Activated naive CD8-positive, alpha-beta T cell (primary cell): ENCODE measurements at regions not wholly inside any gene's neighbourhood (a gene's known extent, or its start where the extent isn't known, plus 50 kb on each side); places are given as distances from the start of the nearest gene placed in this dataset.

ENCODE experiments used
- H3K27ac Mint-ChIP-seq: one replicate; pipeline ENCODE4 v1.8.0; 2021; ENCODE audit warnings: mixed read lengths
- H3K27me3 Mint-ChIP-seq: one replicate; pipeline ENCODE4 v1.8.0; 2021; ENCODE audit warnings: mixed read lengths
- H3K36me3 Mint-ChIP-seq: one replicate; pipeline ENCODE4 v1.8.0; 2021; ENCODE audit warnings: mixed read lengths
- H3K4me1 Mint-ChIP-seq: one replicate; pipeline ENCODE4 v1.8.0; 2021; ENCODE audit warnings: low read depth, mixed read lengths
- H3K4me3 Mint-ChIP-seq: one replicate; pipeline ENCODE4 v1.8.0; 2021; ENCODE audit warnings: mild to moderate bottlenecking, mixed read lengths
- H3K9me3 Mint-ChIP-seq: one replicate; pipeline ENCODE4 v1.8.0; 2021; ENCODE audit warnings: low read depth, mixed read lengths

- H3K9me3 Mint-ChIP-seq: no peaks in the 10 kb centered on the region
- no peaks in the 10 kb centered on the region for H3K36me3 Mint-ChIP-seq
- H3K27ac Mint-ChIP-seq: no peak overlapping the region
- no peak overlapping the region for H3K4me3 Mint-ChIP-seq
- H3K27me3 Mint-ChIP-seq: peaks cover 6% of the 10 kb centered on the region
- H3K4me1 Mint-ChIP-seq: no peaks in the 10 kb centered on the region
Measured at GRCh38 chr2:120574620-120575019, 161.0 kb upstream of the GLI2 start.

DNA sequence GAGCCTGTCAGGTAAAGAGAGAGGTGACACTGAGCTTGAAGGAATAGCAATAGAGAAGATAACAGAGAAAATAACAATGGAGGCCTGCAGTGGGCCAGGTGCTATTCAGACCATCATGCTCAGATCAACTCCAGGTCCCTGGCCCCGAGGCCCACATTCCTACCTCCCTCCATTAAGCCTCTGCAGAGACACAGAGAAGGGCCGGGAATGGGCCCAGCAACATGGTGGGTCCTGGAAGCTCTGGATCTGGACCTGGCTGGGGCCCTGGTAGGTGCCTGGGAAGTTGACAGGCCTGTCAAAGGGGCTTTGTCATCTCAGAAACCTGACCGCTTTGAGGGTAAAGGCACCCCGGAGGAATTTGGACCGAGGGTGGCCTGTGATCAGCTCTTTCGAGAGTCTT lies 159.7 kb upstream of the GLI2 start:
- no peaks in the 10 kb centered on the region for H3K4me1 Mint-ChIP-seq
- H3K36me3 Mint-ChIP-seq: no peaks in the 10 kb centered on the region
- H3K27me3 Mint-ChIP-seq: peaks cover 6% of the 10 kb centered on the region
- H3K9me3 Mint-ChIP-seq: no peaks in the 10 kb centered on the region
- no peak overlapping the region for H3K27ac Mint-ChIP-seq
- H3K4me3 Mint-ChIP-seq: no peak overlapping the region

- H3K27ac Mint-ChIP-seq: no peak overlapping the region
- no peaks in the 10 kb centered on the region for H3K4me1 Mint-ChIP-seq
- peaks cover 6% of the 10 kb centered on the region for H3K27me3 Mint-ChIP-seq
- H3K36me3 Mint-ChIP-seq: no peaks in the 10 kb centered on the region
- no peaks in the 10 kb centered on the region for H3K9me3 Mint-ChIP-seq
- H3K4me3 Mint-ChIP-seq: no peak overlapping the region
Measured at GRCh38 chr2:120576509-120577474, 158.9 kb upstream of the GLI2 start.

GRCh38 chr2:120577721-120578295 lies 157.9 kb upstream of the GLI2 start:
- H3K9me3 Mint-ChIP-seq: no peaks in the 10 kb centered on the region
- H3K4me1 Mint-ChIP-seq: no peaks in the 10 kb centered on the region
- no peak overlapping the region for H3K4me3 Mint-ChIP-seq
- no peaks in the 10 kb centered on the region for H3K36me3 Mint-ChIP-seq
- peaks cover 6% of the 10 kb centered on the region for H3K27me3 Mint-ChIP-seq
- H3K27ac Mint-ChIP-seq: no peak overlapping the region

DNA sequence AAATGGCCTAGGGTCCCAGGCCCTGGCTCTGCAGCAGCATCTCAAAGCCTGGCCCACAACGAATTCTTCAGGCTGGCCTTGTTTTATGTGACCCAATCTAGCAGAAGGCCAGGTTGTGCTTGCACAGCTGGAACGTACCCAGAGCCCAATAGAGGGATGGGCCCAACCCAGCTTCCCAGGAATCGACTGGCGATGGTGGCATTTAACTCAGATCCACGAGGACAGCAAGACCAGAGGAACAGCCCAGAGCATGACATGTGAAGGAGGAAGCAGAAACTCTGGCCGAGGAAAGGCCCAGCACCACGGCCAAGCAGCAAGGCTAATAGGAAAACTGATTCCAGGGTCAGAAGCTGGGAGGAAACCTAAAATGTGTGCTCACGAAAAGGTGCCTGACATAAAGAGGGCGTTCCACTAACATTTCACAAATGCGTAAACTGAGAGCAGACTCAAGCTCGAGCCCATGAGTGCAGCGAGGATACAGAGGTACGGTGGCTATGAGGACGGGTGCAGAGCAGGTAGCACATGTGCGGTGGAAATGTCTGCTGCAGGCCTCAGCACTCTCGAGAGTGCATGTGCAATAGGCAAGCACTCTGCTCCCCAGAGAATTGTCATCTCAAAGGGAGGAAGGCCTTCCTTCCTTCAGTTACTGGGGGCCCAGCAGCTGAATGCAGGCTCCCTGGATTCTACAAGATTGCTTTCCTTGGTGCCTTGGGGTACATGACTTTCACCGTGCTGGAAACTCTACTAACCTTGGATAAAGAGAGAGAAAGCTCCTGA lies 156.9 kb upstream of the GLI2 start:
- peaks cover 6% of the 10 kb centered on the region for H3K27me3 Mint-ChIP-seq
- H3K4me1 Mint-ChIP-seq: no peaks in the 10 kb centered on the region
- peaks cover 3% of the 10 kb centered on the region for H3K9me3 Mint-ChIP-seq
- no peak overlapping the region for H3K27ac Mint-ChIP-seq
- H3K4me3 Mint-ChIP-seq: no peak overlapping the region
- H3K36me3 Mint-ChIP-seq: no peaks in the 10 kb centered on the region

- peaks cover 9% of the 10 kb centered on the region for H3K27me3 Mint-ChIP-seq
- no peaks in the 10 kb centered on the region for H3K36me3 Mint-ChIP-seq
- H3K4me3 Mint-ChIP-seq: no peak overlapping the region
- H3K27ac Mint-ChIP-seq: no peak overlapping the region
- H3K4me1 Mint-ChIP-seq: no peaks in the 10 kb centered on the region
- H3K9me3 Mint-ChIP-seq: peaks cover 3% of the 10 kb centered on the region
Measured at GRCh38 chr2:120579916-120580685, 155.6 kb upstream of the GLI2 start.

DNA sequence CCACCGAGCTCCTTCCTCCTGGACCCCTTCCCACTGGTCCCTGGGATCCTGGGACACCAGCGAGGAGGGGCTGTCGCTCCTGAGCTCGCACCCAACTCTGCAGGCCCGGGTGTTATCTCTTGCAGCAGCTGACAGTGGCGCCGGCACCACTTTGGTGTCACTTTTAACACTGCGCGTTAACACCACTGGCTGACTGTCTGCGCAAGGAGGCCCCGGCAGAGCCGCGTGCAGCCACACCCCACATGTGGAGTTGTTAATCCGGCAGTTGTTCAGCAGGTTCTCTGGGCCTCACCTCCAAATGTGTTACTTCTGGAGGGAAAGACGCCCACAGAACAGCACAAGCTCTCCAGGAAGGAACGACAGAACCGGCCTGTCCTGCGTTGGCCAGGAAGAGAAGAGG lies 155.0 kb upstream of the GLI2 start:
- peaks cover 13% of the 10 kb centered on the region for H3K27me3 Mint-ChIP-seq

DNA sequence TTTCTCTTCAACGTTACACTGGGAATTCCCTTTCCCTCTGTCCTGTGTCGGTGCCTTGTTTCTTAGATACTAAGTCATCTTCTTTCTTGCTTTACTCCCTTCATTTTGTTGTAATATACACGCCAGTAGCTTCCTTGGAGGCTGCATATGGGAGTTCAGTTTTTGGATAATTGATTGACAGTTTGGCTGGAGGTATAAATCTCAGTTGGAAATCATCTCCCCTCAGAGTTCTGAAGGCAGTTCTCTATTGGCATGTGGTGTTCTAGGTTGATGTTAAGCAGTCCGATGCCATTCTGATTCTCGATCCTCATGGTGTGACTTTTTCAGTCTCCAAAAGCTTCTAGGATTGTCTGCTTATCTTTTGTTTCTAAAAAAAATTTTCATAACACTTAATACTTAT lies 152.5 kb upstream of the GLI2 start:
- Mint-ChIP-seq H3K27me3 (peaks cover 19% of the 10 kb centered on the region), H3K27ac (no peak overlapping the region), H3K9me3 (peaks cover 3% of the 10 kb centered on the region), H3K36me3 (no peaks in the 10 kb centered on the region), H3K4me3 (no peak overlapping the region), H3K4me1 (peaks cover 6% of the 10 kb centered on the region)

More for the DNA sequence above, 155.0 kb upstream of the GLI2 start:
- no peaks in the 10 kb centered on the region for H3K4me1 Mint-ChIP-seq
- H3K36me3 Mint-ChIP-seq: no peaks in the 10 kb centered on the region
- no peak overlapping the region for H3K4me3 Mint-ChIP-seq
- no peak overlapping the region for H3K27ac Mint-ChIP-seq
- peaks cover 3% of the 10 kb centered on the region for H3K9me3 Mint-ChIP-seq

GRCh38 chr2:120583851-120584570 lies 151.7 kb upstream of the GLI2 start:
- peaks cover 3% of the 10 kb centered on the region for H3K9me3 Mint-ChIP-seq
- H3K27ac Mint-ChIP-seq: no peak overlapping the region
- H3K4me1 Mint-ChIP-seq: peaks cover 6% of the 10 kb centered on the region
- peaks cover 22% of the 10 kb centered on the region for H3K27me3 Mint-ChIP-seq
- no peaks in the 10 kb centered on the region for H3K36me3 Mint-ChIP-seq
- no peak overlapping the region for H3K4me3 Mint-ChIP-seq

GRCh38 chr2:120586507-120587278 lies 149.0 kb upstream of the GLI2 start:
- Mint-ChIP-seq H3K4me1 (peaks cover 6% of the 10 kb centered on the region), H3K27me3 (peaks cover 28% of the 10 kb centered on the region)

DNA sequence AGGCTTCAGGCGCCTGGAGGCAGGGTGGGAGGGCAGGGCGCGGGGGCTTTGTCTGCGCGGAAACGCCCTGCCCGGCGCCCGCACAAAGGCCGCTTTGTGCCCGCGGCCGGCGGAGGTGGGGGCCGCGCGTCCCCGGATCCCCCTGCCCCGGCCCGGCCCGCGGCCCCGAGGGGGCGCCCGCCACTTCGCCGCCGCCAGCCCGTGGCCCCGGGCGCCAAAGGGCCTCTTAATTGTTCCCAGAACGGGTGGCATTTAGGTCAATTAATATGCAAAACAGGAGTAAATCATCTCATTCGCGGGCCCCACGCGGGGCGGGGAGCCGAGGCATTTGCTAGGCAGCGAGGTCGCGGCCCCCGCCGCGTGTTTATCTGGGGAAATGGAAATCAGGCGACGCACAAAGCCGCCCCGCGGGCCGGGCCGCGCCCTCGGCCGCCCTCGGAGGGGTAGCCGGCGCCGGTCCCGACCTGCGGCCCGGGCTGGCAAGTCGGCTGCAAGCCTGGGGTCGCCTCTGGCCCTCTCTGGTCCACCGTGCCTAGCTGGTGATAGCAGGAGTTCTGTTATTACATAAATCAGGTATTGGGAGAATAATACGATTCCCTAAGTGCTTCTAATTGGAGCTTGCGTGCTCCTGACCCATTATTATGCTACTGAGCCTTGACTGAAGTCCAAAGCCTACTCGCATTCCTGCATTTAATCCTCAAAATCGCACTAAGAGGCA lies 148.2 kb upstream of the GLI2 start:
- Mint-ChIP-seq H3K36me3 (no peaks in the 10 kb centered on the region), H3K4me1 (peaks cover 6% of the 10 kb centered on the region), H3K27ac (no peak overlapping the region), H3K27me3 (peaks cover 28% of the 10 kb centered on the region), H3K9me3 (peaks cover 3% of the 10 kb centered on the region), H3K4me3 (no peak overlapping the region)

More at GRCh38 chr2:120586507-120587278, 149.0 kb upstream of the GLI2 start:
- Mint-ChIP-seq H3K9me3 (peaks cover 3% of the 10 kb centered on the region), H3K36me3 (no peaks in the 10 kb centered on the region), H3K27ac (no peak overlapping the region), H3K4me3 (peak overlapping the region; percentile 18)

DNA sequence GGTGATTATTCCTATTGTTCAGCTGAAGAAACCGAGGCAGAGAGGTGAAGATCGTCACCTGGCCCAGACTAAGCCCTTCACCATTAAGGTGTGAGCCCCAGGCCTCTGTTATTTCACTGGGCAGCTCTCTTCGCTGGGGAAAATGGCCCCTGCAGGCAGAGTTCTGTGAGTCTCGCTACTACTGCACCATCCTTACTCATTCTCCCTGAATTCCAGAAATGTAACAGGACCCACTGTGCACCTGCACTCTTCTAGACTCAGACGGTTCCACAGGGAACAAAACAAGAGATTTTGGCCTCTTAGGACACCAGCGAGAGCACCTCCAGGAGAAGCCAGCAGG lies 147.7 kb upstream of the GLI2 start:
- H3K27ac Mint-ChIP-seq: no peak overlapping the region
- H3K27me3 Mint-ChIP-seq: peaks cover 28% of the 10 kb centered on the region
- H3K9me3 Mint-ChIP-seq: peaks cover 3% of the 10 kb centered on the region
- H3K36me3 Mint-ChIP-seq: no peaks in the 10 kb centered on the region
- peaks cover 6% of the 10 kb centered on the region for H3K4me1 Mint-ChIP-seq
- no peak overlapping the region for H3K4me3 Mint-ChIP-seq
